ENCODE measurements at regions not wholly inside any gene's neighbourhood (a gene's known extent, or its start where the extent isn't known, plus 50 kb on each side); places are given as distances from the start of the nearest gene placed in this dataset.

- DNase-seq (ENCODE audit: low read depth, low spot score) (no peak), FAIRE-seq (no peak)
- Histone ChIP-seq H3K4me2 (ENCODE audit: insufficient read depth, low read length) (no peak overlapping the region), H3K9ac (replicated peaks; ENCODE audit: extremely low read depth, insufficient read depth, low read length) (no peak overlapping the region), H3K27ac (ENCODE audit: insufficient read depth, low read depth, low read length) (no peak overlapping the region), H2AFZ (ENCODE audit: low read depth, low read length) (no peak overlapping the region), H3K9me1 (replicated peaks; ENCODE audit: control insufficient read depth, extremely low read depth, insufficient read depth, low read length) (no peaks in the 10 kb centered on the region), H3K4me3 (replicated peaks in 1 of 3; ENCODE audit: insufficient read depth in 1 of 3, low read depth in 1 of 3, low read length in 3 of 3) (no peak overlapping the region), H3K79me2 (ENCODE audit: control insufficient read depth, insufficient read depth, low read length) (no peaks in the 10 kb centered on the region), H3K9me3 (replicated peaks; ENCODE audit: control insufficient read depth, insufficient read depth, low read length) (peaks cover 2% of the 10 kb centered on the region), H4K20me1 (replicated peaks; ENCODE audit: control insufficient read depth, extremely low read depth, insufficient read depth, low read length) (no peaks in the 10 kb centered on the region), H3K4me1 (ENCODE audit: control insufficient read depth, extremely low read depth, insufficient read depth, low read length) (no peaks in the 10 kb centered on the region), H3K36me3 (ENCODE audit: control insufficient read depth in 2 of 2, extremely low read depth in 1 of 2, insufficient read depth in 2 of 2, low read length in 2 of 2) (no peaks in the 10 kb centered on the region), H3K27me3 (ENCODE audit: control insufficient read depth in 2 of 2, insufficient read depth in 2 of 2, low read length in 2 of 2) (no peaks in the 10 kb centered on the region)
- BruUV-seq (replicated peaks) = no TSS peak
- CTCF ChIA-PET = no interaction called here
- POLR2A ChIA-PET = no interaction called here
- no peak for TF ChIP-seq POLR2A (IDR thresholded peaks at IDR 0.05; ENCODE audit: low read depth, low read length)
- no peak for TF ChIP-seq MAX (IDR thresholded peaks at IDR 0.05; ENCODE audit: insufficient read depth, insufficient read length)
- TF ChIP-seq EZH2 (IDR thresholded peaks at IDR 0.05; ENCODE audit: borderline replicate concordance, low read depth, low read length, severe bottlenecking) = no peak
- TF ChIP-seq MYC (IDR thresholded peaks at IDR 0.05; ENCODE audit: low read depth, low read length) = no peak
- no peak for TF ChIP-seq FOS (IDR thresholded peaks at IDR 0.05; ENCODE audit: borderline replicate concordance, insufficient read depth, low read length)
- no peak for TF ChIP-seq JUN (IDR thresholded peaks at IDR 0.05; ENCODE audit: borderline replicate concordance, insufficient read depth, insufficient read length, low read depth)
- no peak for TF ChIP-seq GATA2 (IDR thresholded peaks at IDR 0.05; ENCODE audit: insufficient read depth, insufficient read length, low read depth, low read length)
- TF ChIP-seq CTCF (IDR thresholded peaks at IDR 0.05; ENCODE audit: extremely low read depth in 1 of 2, insufficient read depth in 1 of 2, low read depth in 1 of 2, low read length in 2 of 2) = no peak
- TF ChIP-seq POLR2AphosphoS5 (IDR thresholded peaks at IDR 0.05; ENCODE audit: insufficient read depth, low read depth, low read length) = no peak
- intact Hi-C loops (cut with micrococcal nuclease) = no loop called here
- dilution Hi-C loops (cut with MboI; ENCODE audit: extremely low pct_ligation_motif_present, low sequenced_read_pairs) = no loop called here
Measured at GRCh38 chr16:52372313-52372712, 174.6 kb downstream of the TOX3 start.

All from endothelial cell of umbilical vein (primary cell).